ENCODE measurements at regions not wholly inside any gene's neighbourhood (a gene's known extent, or its start where the extent isn't known, plus 50 kb on each side); places are given as distances from the start of the nearest gene placed in this dataset.

- Histone ChIP-seq H3K4me2 (ENCODE audit: insufficient read depth, insufficient read length, low read length) (no peak overlapping the region), H3K4me1 (ENCODE audit: insufficient read depth, low read length) (no peaks in the 10 kb centered on the region), H2BK12ac (ENCODE audit: insufficient read length, low read depth, low read length) (no peak overlapping the region), H3K9me3 (ENCODE audit: control insufficient read depth, low read depth, low read length) (no peaks in the 10 kb centered on the region), H2BK5ac (ENCODE audit: insufficient read length, low read length) (no peak overlapping the region), H2BK15ac (ENCODE audit: low read depth, low read length) (no peak overlapping the region), H3K23me2 (ENCODE audit: insufficient read length, low read depth, low read length, poor library complexity, severe bottlenecking) (no peaks in the 10 kb centered on the region), H2AK5ac (ENCODE audit: insufficient read length, low read length) (no peak overlapping the region), H4K8ac (replicated peaks; ENCODE audit: insufficient read length, low read depth, low read length) (no peak overlapping the region), H3K18ac (ENCODE audit: insufficient read length, low read depth, low read length) (no peak overlapping the region), H2BK120ac (ENCODE audit: low read depth, low read length, poor library complexity, severe bottlenecking) (no peak overlapping the region), H2AFZ (ENCODE audit: low read length) (no peak overlapping the region), H3K4ac (ENCODE audit: low read depth, low read length) (no peak overlapping the region), H3K14ac (ENCODE audit: insufficient read depth, low read length) (no peak overlapping the region), H4K5ac (ENCODE audit: insufficient read length, low read depth, low read length) (no peak overlapping the region), H3K27me3 (ENCODE audit: insufficient read depth, low read length) (no peaks in the 10 kb centered on the region), H3K23ac (ENCODE audit: insufficient read length, low read depth, low read length) (no peak overlapping the region), H3K79me1 (ENCODE audit: insufficient read depth, low read depth, low read length, poor library complexity, severe bottlenecking) (no peaks in the 10 kb centered on the region), H3K56ac (ENCODE audit: insufficient read length, low read depth, low read length) (no peak overlapping the region), H3K27ac (ENCODE audit: insufficient read length, low read depth, low read length) (no peak overlapping the region), H3K79me2 (ENCODE audit: insufficient read depth, low read length) (no peaks in the 10 kb centered on the region), H3T11ph (ENCODE audit: low read length) (no peak overlapping the region), H2BK20ac (ENCODE audit: low read depth, low read length, poor library complexity, severe bottlenecking) (no peak overlapping the region), H4K20me1 (ENCODE audit: control insufficient read depth, insufficient read depth, insufficient read length) (no peaks in the 10 kb centered on the region), H4K91ac (ENCODE audit: insufficient read length, low read depth, low read length) (no peak overlapping the region), H3K9ac (ENCODE audit: extremely low read depth, insufficient read length, low read length) (no peak overlapping the region)
- H3K9me3 Mint-ChIP-seq, result no peaks in the 10 kb centered on the region; a peak in 2 of 5 replicates
- no peaks in the 10 kb centered on the region for H3K4me1 Mint-ChIP-seq
- no peaks in the 10 kb centered on the region; the same call in 1 of the 2 replicates for H3K27me3 Mint-ChIP-seq (ENCODE audit: low read depth)
- H3K4me3 Mint-ChIP-seq, result no peak overlapping the region
- DNase-seq, result no peak
- no peak for TF ChIP-seq CTCF (conservative IDR thresholded peaks at IDR 0.05)
- H3K27ac Mint-ChIP-seq, result no peak overlapping the region
- no CpG with 5 or more reads among the region's 3 CpGs for WGBS (ENCODE audit: extremely low coverage, insufficient read length, low lambda C conversion rate)
- H3K36me3 Mint-ChIP-seq (ENCODE audit: insufficient read depth in 1 of 3, low read depth in 3 of 3), result no peaks in the 10 kb centered on the region
Observed at GRCh38 chr7:19589446-19589845, 119.4 kb downstream of the POLR1F start.
